WI38 (cell line): ENCODE measurements at regions not wholly inside any gene's neighbourhood (a gene's known extent, or its start where the extent isn't known, plus 50 kb on each side); places are given as distances from the start of the nearest gene placed in this dataset.

Experiments used
- H3K4me3 ChIP-seq: 2 replicates; pipeline ENCODE4 v1.5.1; 2011; ENCODE audit warnings: low read depth, mild to moderate bottlenecking, control low read depth, low read length
- CTCF ChIP-seq: IDR thresholded peaks from 2 replicates; pipeline ENCODE4 v1.5.1; 2012; ENCODE audit warnings: low read depth, mild to moderate bottlenecking, control low read depth, low read length

GRCh38 chr15:93997071-93997658 is 234.2 kb upstream of the MCTP2 start:
- TF ChIP-seq CTCF, result peak; percentile 44; the same call in 1 of the 2 replicates
- H3K4me3 ChIP-seq, result no peak overlapping the region

- H3K4me3 ChIP-seq, result no peak overlapping the region
- no peak for TF ChIP-seq CTCF
These were observed 241.8 kb upstream of the MCTP2 start for GRCh38 chr15:93989440-93989998.

- H3K4me3 ChIP-seq, result no peak overlapping the region
- no peak for TF ChIP-seq CTCF
These were observed 244.3 kb upstream of the MCTP2 start for GRCh38 chr15:93987068-93987467.

GRCh38 chr15:93986400-93986984 is 244.9 kb upstream of the MCTP2 start:
- no peak overlapping the region for H3K4me3 ChIP-seq
- TF ChIP-seq CTCF, result no peak

GRCh38 chr15:93985925-93986324 is 245.4 kb upstream of the MCTP2 start:
- no peak for TF ChIP-seq CTCF
- no peak overlapping the region for H3K4me3 ChIP-seq

- no peak for TF ChIP-seq CTCF
- H3K4me3 ChIP-seq, result no peak overlapping the region
These were observed 246.2 kb upstream of the MCTP2 start for GRCh38 chr15:93985176-93985575.

GRCh38 chr15:93983526-93983925 is 247.8 kb upstream of the MCTP2 start:
- no peak for TF ChIP-seq CTCF
- no peak overlapping the region for H3K4me3 ChIP-seq
